NT2/D1 (cell line): ENCODE measurements at regions not wholly inside any gene's neighbourhood (a gene's known extent, or its start where the extent isn't known, plus 50 kb on each side); places are given as distances from the start of the nearest gene placed in this dataset.

Source experiments
- SUZ12 ChIP-seq: IDR thresholded peaks from 2 replicates; pipeline ENCODE4 v1.6.1; 2011; ENCODE audit not compliant: insufficient read length, insufficient read depth; ENCODE audit errors: extremely low read depth
- YY1 ChIP-seq: IDR thresholded peaks from 2 replicates; pipeline ENCODE4 v1.6.1; 2011; ENCODE audit not compliant: insufficient read length, insufficient read depth
- ZNF274 ChIP-seq: IDR thresholded peaks from 2 replicates; pipeline ENCODE4 v1.6.1; 2011; ENCODE audit warnings: mild to moderate bottlenecking, low read depth, low read length

- no peak for TF ChIP-seq YY1
- no peak for TF ChIP-seq ZNF274
- TF ChIP-seq SUZ12: no peak
Observed at GRCh38 chr4:23353200-23353599, 536.6 kb downstream of the PPARGC1A start.
